Right atrium auricular region (tissue), 2 donors: ENCODE measurements at regions not wholly inside any gene's neighbourhood (a gene's known extent, or its start where the extent isn't known, plus 50 kb on each side); places are given as distances from the start of the nearest gene placed in this dataset.

Experiments used
- DNase-seq: peaks from one replicate; pipeline ENCODE4 v3.0.0-alpha.2; 2019; ENCODE audit warnings: low spot score
- H3K27ac ChIP-seq, 2 donors: fragments of 200-600 bp; sonication (generic); 1 replicate in 1 of 2; 2 replicates in 1 of 2; pipeline ENCODE4 v1.5.1; 2016 to 2019
- H3K27me3 ChIP-seq, 2 donors: fragments of 200-600 bp; sonication (generic); one replicate each; pipeline versions ENCODE4 v1.5.1 to v1.6.0; 2017 to 2019
- H3K36me3 ChIP-seq: fragments of 200-600 bp; sonication (generic); one replicate; pipeline ENCODE4 v1.5.1; 2016
- H3K4me1 ChIP-seq, 2 donors: fragments of 200-600 bp; sonication (generic); one replicate each; pipeline versions ENCODE4 v1.5.1 to v1.6.0; 2017 to 2019
- H3K4me3 ChIP-seq, 2 donors: fragments of 200-600 bp; sonication (generic); 1 replicate in 1 of 2; 2 replicates in 1 of 2; pipeline ENCODE4 v1.5.1; 2017 to 2019; ENCODE audit warnings: mild to moderate bottlenecking in 1 of 2, moderate library complexity in 1 of 2
- H3K9me3 ChIP-seq, 2 donors: fragments of 200-600 bp; sonication (generic); one replicate each; pipeline ENCODE4 v1.5.1; 2019
- TF ChIP-seq, protein P1 (sequence below), 2 donors: fragments of 200-600 bp; sonication (generic); IDR thresholded peaks; one replicate each; pipeline ENCODE4 v1.5.1; 2019; ENCODE audit warnings: antibody characterized with exemption in 2 of 2

DNA sequence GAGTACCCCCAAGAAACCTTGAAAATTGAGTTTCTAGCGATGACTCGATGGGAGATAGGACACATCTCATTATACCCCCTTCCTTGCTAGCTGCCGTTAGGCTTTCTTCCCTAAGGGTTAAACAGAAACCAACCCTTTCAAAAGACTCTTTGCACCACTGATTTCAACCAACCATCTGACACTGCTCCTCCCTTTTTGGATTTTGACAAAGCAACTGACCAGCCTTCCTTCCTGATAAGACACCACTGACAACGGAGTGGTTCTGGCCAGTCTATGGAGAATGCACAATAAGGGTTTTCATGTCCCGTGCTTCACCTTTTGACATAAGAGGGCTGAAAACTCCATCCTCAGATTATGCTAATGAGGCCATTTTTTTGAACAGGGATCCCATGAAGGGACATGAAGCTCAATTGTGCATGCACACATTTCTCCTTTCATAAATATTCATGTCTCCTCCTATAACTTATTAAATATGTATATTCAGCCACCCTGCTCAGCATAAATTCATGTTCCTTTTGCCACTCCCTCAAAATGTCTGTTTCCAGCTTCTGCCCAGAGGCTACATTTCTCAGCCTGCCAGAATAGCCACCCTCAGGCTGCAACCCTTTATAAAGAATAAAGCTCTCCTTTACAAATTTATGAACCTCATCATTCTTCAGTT lies 52.8 kb upstream of the SLC35F5 start:
- TF ChIP-seq, protein P1, sequence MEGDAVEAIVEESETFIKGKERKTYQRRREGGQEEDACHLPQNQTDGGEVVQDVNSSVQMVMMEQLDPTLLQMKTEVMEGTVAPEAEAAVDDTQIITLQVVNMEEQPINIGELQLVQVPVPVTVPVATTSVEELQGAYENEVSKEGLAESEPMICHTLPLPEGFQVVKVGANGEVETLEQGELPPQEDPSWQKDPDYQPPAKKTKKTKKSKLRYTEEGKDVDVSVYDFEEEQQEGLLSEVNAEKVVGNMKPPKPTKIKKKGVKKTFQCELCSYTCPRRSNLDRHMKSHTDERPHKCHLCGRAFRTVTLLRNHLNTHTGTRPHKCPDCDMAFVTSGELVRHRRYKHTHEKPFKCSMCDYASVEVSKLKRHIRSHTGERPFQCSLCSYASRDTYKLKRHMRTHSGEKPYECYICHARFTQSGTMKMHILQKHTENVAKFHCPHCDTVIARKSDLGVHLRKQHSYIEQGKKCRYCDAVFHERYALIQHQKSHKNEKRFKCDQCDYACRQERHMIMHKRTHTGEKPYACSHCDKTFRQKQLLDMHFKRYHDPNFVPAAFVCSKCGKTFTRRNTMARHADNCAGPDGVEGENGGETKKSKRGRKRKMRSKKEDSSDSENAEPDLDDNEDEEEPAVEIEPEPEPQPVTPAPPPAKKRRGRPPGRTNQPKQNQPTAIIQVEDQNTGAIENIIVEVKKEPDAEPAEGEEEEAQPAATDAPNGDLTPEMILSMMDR (IDR thresholded peaks at IDR 0.05), result no peak
- Histone ChIP-seq H3K36me3 (no peaks in the 10 kb centered on the region), H3K4me1 (no peaks in the 10 kb centered on the region), H3K9me3 (no peaks in the 10 kb centered on the region), H3K27me3 (no peaks in the 10 kb centered on the region), H3K4me3 (no peak overlapping the region), H3K27ac (no peak overlapping the region)
- no peak for DNase-seq

DNA sequence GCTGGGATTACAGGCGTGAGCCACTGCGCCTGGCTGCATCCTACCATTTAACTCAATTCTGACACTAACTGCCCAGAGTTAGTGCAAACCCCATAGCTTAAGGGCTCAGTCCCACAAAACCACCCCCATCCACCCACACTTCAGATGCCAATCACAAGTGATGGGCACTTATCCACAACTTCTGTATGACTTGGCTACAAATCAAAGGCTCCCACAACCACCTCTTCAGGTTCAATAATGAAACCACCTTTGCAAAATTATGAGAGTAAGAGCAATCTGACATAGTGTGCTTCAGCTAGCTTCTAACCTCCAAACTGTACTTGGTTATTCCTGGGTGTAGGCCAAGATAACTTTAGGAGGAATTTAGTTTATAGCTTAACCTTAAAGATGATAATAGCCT lies 51.3 kb upstream of the SLC35F5 start:
- Histone ChIP-seq H3K9me3 (no peaks in the 10 kb centered on the region), H3K36me3 (no peaks in the 10 kb centered on the region), H3K27me3 (no peaks in the 10 kb centered on the region), H3K4me1 (no peaks in the 10 kb centered on the region), H3K27ac (no peak overlapping the region), H3K4me3 (no peak overlapping the region)
- DNase-seq, result no peak
- TF ChIP-seq, protein P1 (IDR thresholded peaks at IDR 0.05), result no peak

DNA sequence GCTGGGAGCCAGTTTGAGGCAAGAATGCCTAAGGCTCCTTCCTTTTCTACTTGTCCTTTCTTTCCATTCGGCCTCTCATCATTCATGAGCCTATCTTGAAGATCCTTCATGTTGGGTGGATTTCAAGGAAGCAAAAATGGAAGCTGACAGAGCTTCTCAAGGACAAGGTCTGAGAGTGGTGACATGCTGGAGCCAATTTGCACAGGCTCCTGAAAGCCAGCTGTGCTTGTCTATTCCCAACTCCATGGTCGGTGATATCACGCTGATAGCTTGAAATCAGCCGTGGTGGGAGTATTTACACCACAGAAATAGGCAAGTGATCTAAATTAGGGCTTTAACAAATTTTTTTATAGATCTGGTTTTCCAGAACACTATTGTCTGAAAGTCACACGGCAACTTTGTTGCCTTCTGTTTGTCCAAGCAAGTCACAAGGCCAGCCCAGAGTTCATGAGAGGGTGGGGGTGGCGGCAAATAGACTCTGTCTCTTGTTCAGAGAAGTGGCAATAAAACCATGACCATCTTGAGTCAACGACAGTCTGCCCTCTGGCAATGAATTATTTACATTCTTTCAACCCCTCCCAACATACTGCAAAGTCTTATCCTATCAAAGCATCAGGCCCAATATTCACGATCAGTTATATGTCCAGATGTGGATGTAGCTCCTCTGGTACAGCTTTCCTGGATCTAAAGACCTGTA lies 49.9 kb upstream of the SLC35F5 start:
- H3K27ac ChIP-seq, result no peak overlapping the region
- no peaks in the 10 kb centered on the region for H3K27me3 ChIP-seq
- no peaks in the 10 kb centered on the region for H3K36me3 ChIP-seq
- no peak for DNase-seq
- H3K9me3 ChIP-seq, result no peaks in the 10 kb centered on the region
- H3K4me1 ChIP-seq, result no peaks in the 10 kb centered on the region
- no peak overlapping the region for H3K4me3 ChIP-seq
- TF ChIP-seq, protein P1 (IDR thresholded peaks at IDR 0.05), result no peak
